HG03280 (cell line): ENCODE measurements at regions not wholly inside any gene's neighbourhood (a gene's known extent, or its start where the extent isn't known, plus 50 kb on each side); places are given as distances from the start of the nearest gene placed in this dataset.
"Not testable (repeated sequence)": the region's sequence is repeated elsewhere in the genome, so short reads cannot be mapped to it uniquely, and the experiment has no call there.

Experiments
- ATAC-seq: cut with Tn5 transposase; IDR thresholded peaks from one replicate; pipeline ENCODE4 v1.9.1; 2021; ENCODE audit warnings: mild to moderate bottlenecking, moderate library complexity; ENCODE audit not compliant: unreplicated experiment

DNA sequence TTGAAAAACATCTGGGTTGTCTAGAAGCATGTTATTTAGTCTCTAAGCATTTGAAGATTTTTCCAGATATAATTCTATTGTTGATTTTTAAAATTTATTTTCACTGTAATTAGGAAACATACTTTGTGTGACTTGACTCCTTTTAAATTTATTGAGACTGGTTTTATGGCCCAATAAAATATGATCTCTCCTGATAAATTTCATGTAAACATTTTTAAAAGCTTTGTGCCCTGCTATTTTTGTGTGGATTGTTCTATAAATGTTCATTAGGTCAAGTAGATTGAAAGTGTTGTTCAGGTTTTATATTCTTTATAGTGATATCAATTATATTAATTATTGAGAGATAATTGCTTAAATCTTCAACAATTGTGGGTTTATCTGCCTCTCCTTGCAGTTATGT lies 105.4 kb downstream of the RFX6 start:
- no peak for ATAC-seq

- no peak for ATAC-seq
These were observed 106.3 kb downstream of the RFX6 start for GRCh38 chr6:116983375-116983774.

GRCh38 chr6:116986819-116987218 lies 109.8 kb downstream of the RFX6 start:
- ATAC-seq: no peak

DNA sequence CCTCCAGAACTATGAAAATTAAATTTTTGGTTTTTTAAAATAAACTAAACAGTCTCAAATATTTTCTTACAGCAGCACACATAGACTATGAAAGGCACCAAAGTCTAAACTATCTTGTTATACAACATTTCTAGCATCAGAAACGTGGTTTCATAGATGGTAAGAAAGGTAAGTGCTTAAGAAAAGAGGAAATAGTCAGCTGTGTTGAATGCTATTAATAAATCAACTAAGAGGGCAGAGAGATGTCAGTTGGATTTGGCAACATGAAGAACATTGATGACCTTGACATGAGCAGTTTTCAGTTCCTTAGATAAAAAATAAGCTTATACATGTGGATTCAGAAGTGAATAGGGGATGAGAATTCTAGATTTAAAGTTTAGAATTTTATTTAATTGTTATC lies 113.6 kb downstream of the RFX6 start:
- ATAC-seq: no peak

DNA sequence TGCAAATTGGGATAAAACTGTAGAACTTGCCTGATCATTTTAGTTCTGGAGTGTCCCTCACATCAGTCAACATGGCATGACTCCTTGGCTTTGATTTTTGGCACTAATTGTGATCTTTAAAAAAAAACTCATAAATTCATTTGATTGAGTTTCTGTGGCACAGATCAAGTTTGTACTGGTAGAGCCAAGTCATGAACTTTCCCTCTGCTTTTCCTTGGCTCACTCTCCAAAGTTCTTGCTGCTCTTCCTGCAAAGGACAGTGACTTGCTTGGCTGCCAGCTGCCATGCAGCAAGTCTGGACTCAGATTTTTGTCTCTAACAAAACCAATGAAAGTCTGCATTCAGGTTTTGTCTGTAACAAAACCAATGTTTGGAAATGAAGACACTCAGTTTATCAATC lies 115.5 kb downstream of the RFX6 start:
- no peak for ATAC-seq

- no peak for ATAC-seq
These were observed 117.4 kb downstream of the RFX6 start for GRCh38 chr6:116994447-116994846.

- ATAC-seq: no peak
These were observed 119.8 kb downstream of the RFX6 start for GRCh38 chr6:116996842-116997241.

- no peak for ATAC-seq
These were observed 120.5 kb downstream of the RFX6 start for GRCh38 chr6:116997496-116997895.

DNA sequence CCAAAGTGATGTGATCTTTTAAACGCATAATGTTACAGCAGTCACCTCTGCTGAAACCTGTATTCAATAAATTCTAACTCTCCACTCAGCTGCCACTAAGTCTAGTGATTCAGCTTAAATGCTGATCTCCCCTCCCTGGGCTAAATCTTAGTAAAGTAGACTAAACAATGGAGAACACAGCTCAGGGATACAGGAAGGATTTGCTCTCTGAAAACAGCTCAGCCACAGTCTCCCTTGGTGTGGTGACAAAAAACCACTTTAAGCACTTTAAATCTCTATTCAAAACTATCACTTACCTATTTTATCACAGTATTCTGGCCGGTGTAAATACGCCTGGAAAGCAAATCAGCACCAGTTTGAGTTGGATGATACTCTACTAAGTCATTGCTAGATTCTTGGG lies 130.6 kb downstream of the RFX6 start:
- ATAC-seq: no peak

GRCh38 chr6:117008618-117009017 lies 131.6 kb downstream of the RFX6 start:
- ATAC-seq: peak; percentile 95

DNA sequence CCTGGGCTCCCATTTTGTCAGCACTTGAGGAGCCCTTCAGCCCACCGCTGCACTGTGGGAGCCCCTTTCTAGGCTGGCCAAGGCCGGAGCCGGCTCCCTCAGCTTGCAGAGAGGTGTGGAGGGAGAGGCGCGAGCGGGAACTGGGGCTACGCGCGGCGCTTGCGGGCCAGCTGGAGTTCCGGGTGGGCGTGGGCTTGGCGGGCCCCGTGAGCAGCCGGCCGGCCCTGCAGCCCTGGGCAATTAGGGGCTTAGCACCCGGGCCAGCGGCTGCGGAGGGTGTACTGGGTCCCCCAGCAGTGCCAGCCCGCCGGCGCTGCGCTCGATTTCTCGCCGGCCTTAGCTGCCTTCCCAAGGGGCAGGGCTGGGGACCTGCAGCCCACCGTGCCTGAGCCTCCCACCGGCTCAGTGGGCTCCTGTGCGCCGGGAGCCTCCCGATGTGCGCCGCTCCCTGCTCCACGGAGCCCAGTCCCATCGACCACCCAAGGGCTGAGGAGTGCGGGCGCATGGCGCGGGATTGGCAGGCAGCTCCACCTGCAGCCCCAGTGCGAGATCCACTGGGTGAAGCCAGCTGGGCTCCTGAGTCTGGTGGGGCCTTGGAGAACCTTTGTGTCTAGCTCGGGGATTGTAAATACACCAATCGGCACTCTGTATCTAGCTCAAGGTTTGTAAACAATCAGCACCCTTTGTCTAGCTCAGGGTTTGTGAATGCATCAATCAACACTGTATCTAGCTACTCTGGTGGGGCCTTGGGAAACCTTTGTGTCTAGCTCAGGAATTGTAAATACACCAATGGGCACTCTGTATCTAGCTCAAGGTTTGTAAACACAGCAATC lies 137.8 kb downstream of the RFX6 start:
- not testable (repeated sequence) for ATAC-seq

GRCh38 chr6:117015474-117015804 lies 138.4 kb downstream of the RFX6 start:
- not testable (repeated sequence) for ATAC-seq

DNA sequence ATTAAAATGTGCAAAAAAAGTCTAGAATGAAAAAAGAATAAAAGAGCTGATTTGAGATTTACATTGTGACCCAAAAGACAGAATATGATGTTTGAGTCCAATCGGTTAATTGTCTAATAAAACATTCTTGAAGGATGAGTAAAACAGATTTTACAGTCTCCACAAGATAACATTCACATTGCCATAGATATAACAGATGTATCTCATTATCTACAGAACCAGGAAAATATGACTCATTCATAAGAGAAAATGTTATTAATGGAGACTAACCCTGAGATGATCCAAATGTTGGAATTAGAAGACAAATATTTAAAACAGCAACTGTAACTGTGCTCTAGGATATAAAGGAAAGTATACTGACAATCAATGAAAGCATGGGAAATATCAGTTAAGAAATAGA lies 141.7 kb downstream of the RFX6 start:
- ATAC-seq: no peak

GRCh38 chr6:117022774-117023173 lies 145.7 kb downstream of the RFX6 start:
- ATAC-seq: no peak

DNA sequence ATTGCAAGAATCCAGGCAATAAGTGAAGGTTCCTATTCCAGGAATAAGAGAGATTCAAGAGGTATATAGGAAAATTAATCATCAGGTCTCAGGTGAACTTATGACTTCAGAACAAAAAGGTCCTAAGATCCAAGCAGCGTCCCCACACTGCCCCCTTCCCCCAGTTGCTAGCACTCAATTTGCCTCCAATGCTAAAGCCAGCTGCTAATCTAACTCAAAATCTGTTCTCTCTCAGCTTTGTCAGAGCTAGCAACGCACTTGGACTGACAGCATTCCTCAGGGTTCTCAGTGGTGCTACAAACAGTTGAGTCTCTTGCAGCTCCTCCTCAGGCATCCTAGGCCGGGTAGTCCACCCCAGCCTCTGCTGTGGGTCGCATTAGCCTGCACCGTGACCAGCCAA lies 148.3 kb downstream of the RFX6 start:
- ATAC-seq: no peak

DNA sequence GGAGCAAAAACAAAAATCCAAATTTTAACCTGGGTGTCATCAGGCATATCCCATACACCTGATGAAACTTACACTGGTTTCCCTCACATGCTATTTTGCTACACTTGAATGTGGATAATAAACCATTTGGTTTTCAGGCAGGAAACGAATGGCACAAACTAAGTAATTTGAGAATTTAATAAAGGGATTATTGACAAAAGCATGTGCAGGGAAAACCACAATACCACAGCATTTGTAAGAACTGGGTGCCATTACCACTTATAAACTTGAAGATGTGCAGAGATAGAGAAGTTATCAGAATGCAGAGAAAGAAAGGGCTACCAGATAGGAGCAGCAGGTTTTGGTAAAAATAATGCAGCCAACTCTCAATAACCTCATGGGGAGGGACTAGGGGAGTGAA lies 151.2 kb downstream of the RFX6 start:
- ATAC-seq: no peak

DNA sequence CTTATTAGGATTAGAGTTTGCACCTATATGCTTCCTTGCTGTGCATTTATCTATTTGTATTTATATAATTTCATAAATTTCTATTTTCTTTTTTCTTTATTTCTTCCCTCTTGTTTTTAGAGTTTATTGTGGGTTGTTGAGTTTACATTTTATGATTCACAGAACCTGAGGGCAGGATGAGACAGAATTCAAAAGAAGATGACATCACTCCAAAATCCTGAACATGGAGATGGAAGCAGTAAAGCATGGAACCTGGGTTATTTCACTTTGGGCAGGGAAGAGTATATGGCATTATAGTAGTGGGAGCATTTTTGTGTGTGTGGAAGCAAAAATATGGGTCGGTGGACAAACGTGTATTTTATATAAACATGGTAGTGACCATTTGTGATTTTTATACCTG lies 157.5 kb downstream of the RFX6 start:
- no peak for ATAC-seq

GRCh38 chr6:117034971-117035370 lies 157.9 kb downstream of the RFX6 start:
- no peak for ATAC-seq

GRCh38 chr6:117050301-117050700 lies 173.3 kb downstream of the RFX6 start:
- ATAC-seq: no peak

GRCh38 chr6:117072134-117072533 lies 193.2 kb upstream of the VGLL2 start:
- no peak for ATAC-seq

- no peak for ATAC-seq
These were observed 192.6 kb upstream of the VGLL2 start for GRCh38 chr6:117072781-117073180.

GRCh38 chr6:117074672-117075071 lies 190.7 kb upstream of the VGLL2 start:
- ATAC-seq: no peak

DNA sequence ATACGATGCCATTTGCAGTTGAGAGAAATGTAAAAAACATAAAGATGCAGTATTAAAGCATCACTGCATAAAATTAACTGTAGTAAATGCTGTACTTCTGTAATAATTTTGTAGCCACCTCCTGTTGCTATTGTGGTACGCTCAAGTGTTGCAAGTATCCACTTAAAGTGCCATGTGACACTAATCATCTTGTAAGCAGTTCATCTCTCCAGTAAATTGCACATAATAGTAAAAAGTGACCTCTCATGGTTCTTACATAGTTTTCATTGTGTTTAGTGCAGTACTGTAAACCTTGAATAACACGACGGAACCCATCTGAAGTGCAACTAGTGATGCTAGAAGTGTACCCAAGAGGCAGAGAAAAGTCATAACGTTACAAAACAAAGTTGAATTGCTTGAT lies 190.1 kb upstream of the VGLL2 start:
- ATAC-seq: no peak
